ENCODE measurements at regions not wholly inside any gene's neighbourhood (a gene's known extent, or its start where the extent isn't known, plus 50 kb on each side); places are given as distances from the start of the nearest gene placed in this dataset.

DNA sequence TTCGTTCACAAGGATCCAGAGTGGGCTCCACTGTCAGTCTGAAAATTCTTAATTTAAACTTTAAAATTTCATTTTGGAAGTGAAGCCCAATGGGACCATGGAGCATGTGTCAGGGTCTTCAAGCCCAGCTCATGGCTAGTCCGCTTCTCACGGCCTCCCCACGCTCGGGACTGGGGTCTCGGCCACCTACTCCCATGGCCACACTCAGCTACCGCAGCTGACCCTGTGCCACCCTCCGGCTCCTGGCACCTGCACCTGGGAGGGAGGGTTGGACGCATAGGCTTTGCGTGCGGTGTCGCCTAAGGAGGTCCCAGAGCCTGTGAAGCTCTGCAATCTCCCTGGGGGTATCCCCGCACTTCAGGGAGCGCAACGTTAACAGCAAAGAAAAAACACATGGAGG is 175.7 kb upstream of the PRLR start:
- no peak for DNase-seq
- TF ChIP-seq, protein P1, sequence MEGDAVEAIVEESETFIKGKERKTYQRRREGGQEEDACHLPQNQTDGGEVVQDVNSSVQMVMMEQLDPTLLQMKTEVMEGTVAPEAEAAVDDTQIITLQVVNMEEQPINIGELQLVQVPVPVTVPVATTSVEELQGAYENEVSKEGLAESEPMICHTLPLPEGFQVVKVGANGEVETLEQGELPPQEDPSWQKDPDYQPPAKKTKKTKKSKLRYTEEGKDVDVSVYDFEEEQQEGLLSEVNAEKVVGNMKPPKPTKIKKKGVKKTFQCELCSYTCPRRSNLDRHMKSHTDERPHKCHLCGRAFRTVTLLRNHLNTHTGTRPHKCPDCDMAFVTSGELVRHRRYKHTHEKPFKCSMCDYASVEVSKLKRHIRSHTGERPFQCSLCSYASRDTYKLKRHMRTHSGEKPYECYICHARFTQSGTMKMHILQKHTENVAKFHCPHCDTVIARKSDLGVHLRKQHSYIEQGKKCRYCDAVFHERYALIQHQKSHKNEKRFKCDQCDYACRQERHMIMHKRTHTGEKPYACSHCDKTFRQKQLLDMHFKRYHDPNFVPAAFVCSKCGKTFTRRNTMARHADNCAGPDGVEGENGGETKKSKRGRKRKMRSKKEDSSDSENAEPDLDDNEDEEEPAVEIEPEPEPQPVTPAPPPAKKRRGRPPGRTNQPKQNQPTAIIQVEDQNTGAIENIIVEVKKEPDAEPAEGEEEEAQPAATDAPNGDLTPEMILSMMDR (IDR thresholded peaks at IDR 0.05), result no peak
- TF ChIP-seq POLR2A (IDR thresholded peaks at IDR 0.05), result no peak
- H3K4me3 ChIP-seq (replicated peaks in 1 of 3), result no peak overlapping the region
- no peaks in the 10 kb centered on the region for H3K27me3 ChIP-seq
- no peaks in the 10 kb centered on the region for H3K36me3 ChIP-seq
- H3K27ac ChIP-seq, result no peak overlapping the region
- H3K9me3 ChIP-seq, result no peaks in the 10 kb centered on the region
- H3K4me1 ChIP-seq, result no peaks in the 10 kb centered on the region
- intact Hi-C loops (cut with DNase I), result no loop called here
- 94 to 95% methylated on average over 15 of the region's 15 CpGs for WGBS, 2 donors

DNA sequence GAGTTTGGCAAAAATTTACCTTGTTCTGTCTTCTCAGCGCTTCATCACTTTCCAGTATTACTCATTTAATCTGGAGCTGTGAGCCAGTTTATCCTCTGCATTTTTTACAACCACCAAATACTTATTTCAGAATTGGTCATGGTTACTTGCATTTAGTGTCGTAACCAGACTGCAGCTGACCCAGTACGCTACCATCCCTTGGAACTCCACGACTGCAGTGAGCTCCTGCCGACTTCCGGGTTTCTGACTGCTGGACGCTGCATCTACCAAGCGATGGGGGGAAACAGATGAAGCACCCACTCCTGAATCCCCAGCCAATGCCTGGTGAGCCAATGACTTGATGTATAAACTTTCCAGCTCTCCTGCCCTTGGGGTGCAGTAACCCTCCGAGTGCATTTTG is 174.4 kb upstream of the PRLR start:
- no peaks in the 10 kb centered on the region for H3K27me3 ChIP-seq
- no peak for DNase-seq
- H3K27ac ChIP-seq, result no peak overlapping the region
- WGBS, 2 donors, result 91 to 94% methylated on average over 9 of the region's 9 CpGs
- H3K9me3 ChIP-seq, result no peaks in the 10 kb centered on the region
- no peaks in the 10 kb centered on the region for H3K36me3 ChIP-seq
- H3K4me3 ChIP-seq (replicated peaks in 1 of 3), result no peak overlapping the region
- no peaks in the 10 kb centered on the region for H3K4me1 ChIP-seq
- TF ChIP-seq, protein P1 (IDR thresholded peaks at IDR 0.05), result no peak
- TF ChIP-seq POLR2A (IDR thresholded peaks at IDR 0.05), result no peak
- intact Hi-C loops (cut with DNase I), result no loop called here

DNA sequence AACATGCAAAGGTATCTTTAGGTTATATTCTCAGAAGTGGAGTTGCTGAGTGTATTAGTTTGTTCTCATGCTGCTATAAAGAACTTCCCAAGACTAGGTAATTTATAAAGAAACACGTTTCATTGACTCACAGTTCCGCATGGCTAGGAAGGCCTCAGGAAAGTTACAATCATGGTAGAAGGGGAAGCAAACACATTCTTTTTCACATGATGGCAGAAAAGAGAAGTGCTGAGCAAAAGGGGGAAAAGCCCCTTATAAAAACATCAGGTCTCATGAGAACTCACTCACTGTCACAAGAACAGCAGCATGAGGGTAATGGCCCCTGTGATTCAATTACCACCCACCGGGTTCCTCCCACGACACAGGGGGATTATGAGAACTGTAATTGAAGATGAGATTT is 163.6 kb upstream of the PRLR start:
- Histone ChIP-seq H3K9me3 (no peaks in the 10 kb centered on the region), H3K36me3 (no peaks in the 10 kb centered on the region), H3K27me3 (no peaks in the 10 kb centered on the region), H3K4me1 (no peaks in the 10 kb centered on the region), H3K4me3 (replicated peaks in 1 of 3) (no peak overlapping the region), H3K27ac (no peak overlapping the region)
- 65 to 66% methylated on average over 4 of the region's 4 CpGs for WGBS, 2 donors
- TF ChIP-seq, protein P1 (IDR thresholded peaks at IDR 0.05), result no peak
- intact Hi-C loops (cut with DNase I), result no loop called here
- no peak for DNase-seq

DNA sequence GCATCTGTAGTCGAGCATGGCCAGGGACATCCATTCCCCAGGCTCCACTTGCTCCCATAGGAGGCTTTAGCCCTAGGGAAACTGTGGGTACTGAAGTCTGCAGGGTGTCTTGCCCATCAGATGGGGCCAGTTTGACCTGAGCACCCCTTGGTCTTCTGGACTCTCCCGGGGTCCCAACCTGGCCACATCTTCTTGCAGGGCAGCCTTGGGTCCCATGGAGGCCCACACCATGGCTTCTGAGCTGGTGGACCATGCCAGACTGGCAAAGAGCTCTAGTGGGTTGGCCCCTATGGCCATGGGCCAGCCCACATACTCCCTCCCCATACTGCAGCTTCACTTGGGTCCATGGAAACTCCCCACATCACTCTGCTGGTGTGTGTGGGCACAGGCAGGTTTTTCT is 154.4 kb upstream of the PRLR start:
- 73 to 100% methylated on average over 2 of the region's 2 CpGs for WGBS, 2 donors

DNA sequence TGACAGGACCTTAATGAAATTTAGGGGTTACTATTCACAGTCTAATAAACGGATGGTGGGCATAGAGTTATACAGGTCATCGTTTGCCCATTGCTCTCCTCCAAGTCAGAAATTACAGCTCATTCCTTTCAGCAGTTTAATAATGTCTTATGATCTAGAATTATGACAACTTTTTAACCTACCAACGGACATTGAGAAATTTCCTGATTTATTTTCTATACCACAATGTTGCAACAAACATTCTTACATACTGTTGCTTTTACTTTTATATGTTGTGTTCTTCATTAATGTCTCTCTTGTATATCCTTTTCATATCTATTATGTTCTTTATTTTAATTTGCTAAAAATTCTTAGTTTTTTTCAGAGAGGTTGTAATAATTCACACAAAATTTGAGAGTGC is 152.8 kb upstream of the PRLR start:
- H3K4me1 ChIP-seq, result no peaks in the 10 kb centered on the region
- intact Hi-C loops (cut with DNase I), result no loop called here
- H3K9me3 ChIP-seq, result no peaks in the 10 kb centered on the region
- H3K36me3 ChIP-seq, result no peaks in the 10 kb centered on the region
- H3K4me3 ChIP-seq (replicated peaks in 1 of 3), result no peak overlapping the region
- no peak for TF ChIP-seq POLR2A (IDR thresholded peaks at IDR 0.05)
- TF ChIP-seq, protein P1 (IDR thresholded peaks at IDR 0.05), result no peak
- H3K27ac ChIP-seq, result no peak overlapping the region
- WGBS, 2 donors, result 88 to 94% methylated on average over 3 of the region's 3 CpGs
- no peak for DNase-seq
- no peaks in the 10 kb centered on the region for H3K27me3 ChIP-seq

More for the DNA sequence above, 154.4 kb upstream of the PRLR start:
- H3K27ac ChIP-seq, result no peak overlapping the region
- H3K4me3 ChIP-seq (replicated peaks in 1 of 3), result no peak overlapping the region
- no peaks in the 10 kb centered on the region for H3K36me3 ChIP-seq
- intact Hi-C loops (cut with DNase I), result no loop called here
- TF ChIP-seq POLR2A (IDR thresholded peaks at IDR 0.05), result no peak
- no peak for DNase-seq
- H3K9me3 ChIP-seq, result no peaks in the 10 kb centered on the region
- no peaks in the 10 kb centered on the region for H3K4me1 ChIP-seq
- H3K27me3 ChIP-seq, result no peaks in the 10 kb centered on the region

DNA sequence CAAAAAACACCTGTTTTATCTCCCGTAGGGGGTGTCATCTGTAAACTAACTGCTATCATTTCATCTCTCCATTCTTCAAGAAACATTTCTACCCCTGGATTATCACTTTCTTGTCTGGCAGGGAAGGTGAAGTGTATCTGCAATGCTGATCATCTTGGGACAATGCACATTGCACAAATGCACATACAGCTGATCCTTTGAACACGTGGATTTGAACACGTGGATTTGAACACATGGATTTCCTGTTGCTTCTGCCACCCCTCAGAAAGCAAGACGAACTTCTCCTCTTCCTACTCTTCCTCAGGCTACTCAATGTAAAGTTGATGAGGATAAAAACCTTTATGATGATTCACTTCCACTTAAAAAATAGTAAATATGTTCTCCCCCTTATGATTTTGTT is 147.4 kb upstream of the PRLR start:
- Histone ChIP-seq H3K4me1 (no peaks in the 10 kb centered on the region), H3K4me3 (replicated peaks in 1 of 3) (no peak overlapping the region), H3K27me3 (no peaks in the 10 kb centered on the region), H3K9me3 (no peaks in the 10 kb centered on the region), H3K36me3 (no peaks in the 10 kb centered on the region), H3K27ac (no peak overlapping the region)
- 77 to 82% methylated on average over 4 of the region's 4 CpGs for WGBS, 2 donors
- DNase-seq, result no peak
- intact Hi-C loops (cut with DNase I), result no loop called here
- TF ChIP-seq POLR2A (IDR thresholded peaks at IDR 0.05), result no peak
- TF ChIP-seq, protein P1 (IDR thresholded peaks at IDR 0.05), result no peak
